Mesendoderm (in vitro differentiated cells): ENCODE measurements at regions not wholly inside any gene's neighbourhood (a gene's known extent, or its start where the extent isn't known, plus 50 kb on each side); places are given as distances from the start of the nearest gene placed in this dataset.

ENCODE experiments used
- DNase-seq: peaks from one replicate; pipeline ENCODE4 v3.0.0; 2013
- H2AK5ac ChIP-seq: 2 replicates; pipeline ENCODE4 v1.6.1; 2013; ENCODE audit warnings: low read length, inconsistent platforms
- H2BK120ac ChIP-seq: 2 replicates; pipeline ENCODE4 v1.6.1; 2013; ENCODE audit warnings: low read depth, mild to moderate bottlenecking, low read length, moderate library complexity, mixed read lengths
- H2BK15ac ChIP-seq: replicated peaks from 2 replicates; pipeline ENCODE4 v1.6.1; 2013; ENCODE audit warnings: low read depth, mild to moderate bottlenecking, moderate library complexity
- H2BK5ac ChIP-seq: 2 replicates; pipeline ENCODE4 v1.6.1; 2013; ENCODE audit warnings: low read length, inconsistent platforms
- H3K18ac ChIP-seq: 2 replicates; pipeline ENCODE4 v1.6.1; 2013; ENCODE audit warnings: mild to moderate bottlenecking, low read length, mixed read lengths
- H3K23ac ChIP-seq: one replicate; pipeline ENCODE4 v1.6.1; 2013; ENCODE audit warnings: low read length
- H3K27ac ChIP-seq: 2 replicates; pipeline ENCODE4 v1.5.1; 2013; ENCODE audit warnings: low read depth, mild to moderate bottlenecking, inconsistent platforms, low read length, moderate library complexity
- H3K27me3 ChIP-seq: 2 replicates; pipeline ENCODE4 v1.6.1; 2013; ENCODE audit warnings: low read length, control low read depth, mild to moderate bottlenecking, inconsistent platforms; ENCODE audit not compliant: insufficient read depth, poor library complexity
- H3K36me3 ChIP-seq: 2 replicates; pipeline ENCODE4 v1.6.1; 2013; ENCODE audit warnings: low read length, inconsistent platforms; ENCODE audit not compliant: control insufficient read depth, insufficient read depth
- H3K4ac ChIP-seq: one replicate; pipeline ENCODE4 v1.6.1; 2013; ENCODE audit warnings: low read depth, mild to moderate bottlenecking, low read length, moderate library complexity
- H3K4me1 ChIP-seq: 2 replicates; pipeline ENCODE4 v1.6.1; 2013; ENCODE audit warnings: low read depth, low read length, inconsistent platforms; ENCODE audit not compliant: control insufficient read depth
- H3K4me2 ChIP-seq: 2 replicates; pipeline ENCODE4 v1.6.1; 2013; ENCODE audit warnings: low read length
- H3K4me3 ChIP-seq: 2 replicates; pipeline ENCODE4 v1.5.1; 2013; ENCODE audit warnings: mild to moderate bottlenecking, low read length
- H3K56ac ChIP-seq: one replicate; pipeline ENCODE4 v1.6.1; 2013; ENCODE audit warnings: low read length
- H3K79me1 ChIP-seq: 2 replicates; pipeline ENCODE4 v1.6.1; 2013; ENCODE audit warnings: low read length, inconsistent platforms
- H3K79me2 ChIP-seq: 2 replicates; pipeline ENCODE4 v1.6.1; 2013; ENCODE audit warnings: mild to moderate bottlenecking, low read length; ENCODE audit not compliant: control insufficient read depth, insufficient read depth
- H3K9ac ChIP-seq: 2 replicates; pipeline ENCODE4 v1.6.1; 2013; ENCODE audit warnings: low read length, inconsistent platforms
- H4K5ac ChIP-seq: one replicate; pipeline ENCODE4 v1.6.1; 2013; ENCODE audit warnings: low read length
- H4K8ac ChIP-seq: one replicate; pipeline ENCODE4 v1.6.1; 2013; ENCODE audit warnings: low read depth, mild to moderate bottlenecking, control low read depth, low read length, moderate library complexity
- whole genome bisulfite sequencing: extraction: QIAGEN DNeasy Blood & Tissue Kit; methylation state at CpG from one replicate; pipeline ENCODE4 v1.1.7; 2013; ENCODE audit warnings: low lambda C conversion rate, missing lambda C conversion rate; ENCODE audit not compliant: insufficient coverage; ENCODE audit errors: extremely low coverage; 5-methylcytosine and 5-hydroxymethylcytosine counted together

DNA sequence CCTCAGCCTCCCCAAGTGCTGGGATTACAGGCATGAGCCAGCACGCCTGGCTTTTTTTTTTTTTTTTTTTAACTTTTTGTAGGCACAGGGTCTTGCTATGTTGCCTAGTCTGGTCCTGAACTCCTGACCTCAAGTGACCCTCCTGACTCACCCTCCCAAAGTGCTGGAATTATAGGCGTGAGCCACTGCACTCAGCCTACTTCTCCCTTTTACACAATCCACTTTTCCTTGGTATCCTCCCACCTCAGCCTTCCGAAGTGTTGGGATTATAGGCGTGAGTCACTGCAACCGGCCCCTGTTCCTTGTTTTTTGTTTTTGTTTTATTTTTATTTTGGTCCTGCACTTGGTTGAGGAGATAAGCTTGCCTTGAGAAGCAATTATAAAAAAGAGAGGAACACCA lies 75.9 kb upstream of the KMT2C start:
- Histone ChIP-seq H3K23ac (no peak overlapping the region), H3K4me3 (no peak overlapping the region), H3K56ac (no peak overlapping the region), H3K4me2 (no peak overlapping the region), H2BK5ac (no peak overlapping the region), H3K79me1 (no peaks in the 10 kb centered on the region), H4K5ac (no peak overlapping the region), H3K27ac (no peak overlapping the region), H3K18ac (no peak overlapping the region), H3K36me3 (no peaks in the 10 kb centered on the region), H3K4ac (no peak overlapping the region), H3K9ac (no peak overlapping the region), H3K79me2 (no peaks in the 10 kb centered on the region), H3K27me3 (no peaks in the 10 kb centered on the region), H4K8ac (no peak overlapping the region), H2AK5ac (no peak overlapping the region), H2BK15ac (no peak overlapping the region), H3K4me1 (no peaks in the 10 kb centered on the region), H2BK120ac (no peak overlapping the region)
- no peak for DNase-seq
- WGBS = no CpG with 5 or more reads among the region's 5 CpGs

DNA sequence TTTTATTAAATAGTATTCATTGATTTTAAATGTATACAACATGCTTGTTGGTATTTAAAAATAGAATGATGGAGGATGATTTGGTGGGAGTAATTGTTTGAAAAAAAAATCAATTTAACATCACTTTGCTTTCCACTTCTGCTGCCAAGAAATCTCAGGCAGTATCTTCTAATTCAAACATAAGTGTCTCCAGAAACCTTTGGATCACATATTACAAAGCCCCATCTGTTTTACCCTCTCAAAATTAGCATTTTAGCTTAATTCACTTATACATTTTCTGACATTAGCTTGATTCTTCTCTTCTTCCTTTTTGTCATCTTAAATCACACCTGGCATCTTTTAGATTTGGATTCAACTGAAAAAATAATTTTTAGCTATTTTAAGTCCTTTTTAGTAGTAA lies 72.9 kb upstream of the KMT2C start:
- Histone ChIP-seq H4K8ac (no peak overlapping the region), H3K79me1 (no peaks in the 10 kb centered on the region), H3K4ac (no peak overlapping the region), H3K4me3 (no peak overlapping the region), H2BK5ac (no peak overlapping the region), H3K9ac (no peak overlapping the region), H3K36me3 (no peaks in the 10 kb centered on the region), H3K27ac (no peak overlapping the region), H3K79me2 (no peaks in the 10 kb centered on the region), H3K18ac (no peak overlapping the region), H3K4me2 (no peak overlapping the region), H3K27me3 (no peaks in the 10 kb centered on the region), H4K5ac (no peak overlapping the region), H2AK5ac (no peak overlapping the region), H3K23ac (no peak overlapping the region), H2BK15ac (no peak overlapping the region), H3K4me1 (peaks cover 3% of the 10 kb centered on the region), H2BK120ac (no peak overlapping the region), H3K56ac (no peak overlapping the region)
- no peak for DNase-seq

DNA sequence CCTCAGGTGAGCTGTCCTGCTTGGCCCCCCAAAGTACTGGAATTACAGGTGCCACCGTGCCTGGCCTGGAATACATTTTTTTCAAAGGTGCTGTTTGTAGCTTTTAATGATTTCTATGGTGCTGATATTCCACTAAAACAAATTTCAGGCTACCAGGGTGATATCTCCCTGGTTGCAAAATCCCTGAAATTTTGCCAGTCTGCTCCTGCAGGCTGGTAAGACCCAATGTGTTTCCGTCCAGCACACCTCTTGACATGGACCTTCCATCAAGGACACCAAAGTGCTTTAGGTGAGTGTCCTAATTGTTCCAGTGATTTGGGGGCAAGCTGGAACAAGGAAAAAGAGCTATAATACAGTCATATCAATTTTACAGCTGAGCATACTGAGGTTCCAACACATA lies 69.8 kb upstream of the KMT2C start:
- Histone ChIP-seq H3K9ac (no peak overlapping the region), H3K36me3 (no peaks in the 10 kb centered on the region), H4K5ac (no peak overlapping the region), H3K4ac (no peak overlapping the region), H2AK5ac (no peak overlapping the region), H3K4me1 (peaks cover 3% of the 10 kb centered on the region), H3K4me3 (no peak overlapping the region), H2BK120ac (no peak overlapping the region), H3K4me2 (no peak overlapping the region), H3K27me3 (no peaks in the 10 kb centered on the region), H3K79me1 (no peaks in the 10 kb centered on the region), H2BK15ac (no peak overlapping the region), H3K27ac (no peak overlapping the region), H3K79me2 (no peaks in the 10 kb centered on the region), H3K56ac (no peak overlapping the region), H3K18ac (no peak overlapping the region), H3K23ac (no peak overlapping the region), H4K8ac (no peak overlapping the region), H2BK5ac (no peak overlapping the region)
- no CpG with 5 or more reads among the region's 2 CpGs for WGBS
- no peak for DNase-seq

DNA sequence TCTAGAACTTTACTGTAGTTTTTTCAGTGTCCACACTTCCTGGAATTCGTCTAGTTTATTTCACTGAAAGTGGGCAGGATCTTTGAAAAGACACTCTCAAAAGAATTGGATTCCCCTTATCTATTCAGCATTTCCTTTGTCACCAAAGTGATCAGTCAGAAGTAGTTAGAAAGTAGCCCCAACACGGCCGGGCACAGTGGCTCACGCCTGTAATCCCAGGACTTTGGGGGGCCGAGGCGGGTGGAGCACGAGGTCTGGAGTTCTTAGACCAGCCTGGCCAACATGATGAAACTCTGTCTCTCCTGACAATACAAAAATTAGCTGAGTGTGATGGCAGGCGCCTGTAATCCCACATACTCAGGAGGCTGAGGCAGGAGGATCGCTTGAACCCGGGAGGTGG lies 69.0 kb upstream of the KMT2C start:
- H4K5ac ChIP-seq = no peak overlapping the region
- no peaks in the 10 kb centered on the region for H3K79me1 ChIP-seq
- H3K36me3 ChIP-seq = no peaks in the 10 kb centered on the region
- H3K27ac ChIP-seq = no peak overlapping the region
- H2AK5ac ChIP-seq = no peak overlapping the region
- H2BK15ac ChIP-seq = no peak overlapping the region
- no peak overlapping the region for H3K4me2 ChIP-seq
- H2BK120ac ChIP-seq = no peak overlapping the region
- no peak overlapping the region for H3K9ac ChIP-seq
- H3K79me2 ChIP-seq = no peaks in the 10 kb centered on the region
- no peaks in the 10 kb centered on the region for H3K27me3 ChIP-seq
- H3K4me1 ChIP-seq = peaks cover 3% of the 10 kb centered on the region
- H3K56ac ChIP-seq = peak overlapping the region; percentile 15
- H3K4ac ChIP-seq = no peak overlapping the region
- H3K18ac ChIP-seq = no peak overlapping the region
- DNase-seq = no peak
- no peak overlapping the region for H3K4me3 ChIP-seq
- no CpG with 5 or more reads among the region's 10 CpGs for WGBS
- H3K23ac ChIP-seq = no peak overlapping the region
- H2BK5ac ChIP-seq = no peak overlapping the region
- H4K8ac ChIP-seq = no peak overlapping the region

DNA sequence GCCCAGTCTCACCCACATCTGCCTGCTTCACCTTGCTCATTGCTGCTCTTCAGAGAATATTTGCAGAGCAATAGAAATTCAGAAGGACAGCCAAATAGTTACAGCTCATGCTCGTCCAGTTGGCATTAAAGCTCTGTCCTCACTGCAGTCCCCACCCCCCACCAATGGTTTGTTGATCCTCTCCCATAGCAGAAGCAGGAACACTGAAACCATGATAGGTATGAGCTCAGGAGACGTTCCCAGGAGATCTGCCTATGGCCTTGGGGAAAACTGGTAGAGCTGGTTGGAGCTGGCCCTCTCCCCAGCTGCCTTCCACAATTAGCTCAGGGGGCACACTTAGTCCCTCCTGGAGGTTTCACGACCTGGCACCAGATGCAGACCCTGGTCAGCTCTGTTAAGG lies 68.6 kb upstream of the KMT2C start:
- no CpG with 5 or more reads among the region's 3 CpGs for WGBS
- Histone ChIP-seq H3K79me1 (no peaks in the 10 kb centered on the region), H3K4me2 (no peak overlapping the region), H2AK5ac (no peak overlapping the region), H3K79me2 (no peaks in the 10 kb centered on the region), H4K8ac (no peak overlapping the region), H3K27ac (no peak overlapping the region), H3K18ac (no peak overlapping the region), H2BK5ac (no peak overlapping the region), H3K27me3 (no peaks in the 10 kb centered on the region), H2BK120ac (no peak overlapping the region), H3K23ac (no peak overlapping the region), H3K4ac (no peak overlapping the region), H3K36me3 (no peaks in the 10 kb centered on the region), H4K5ac (no peak overlapping the region), H3K4me3 (no peak overlapping the region), H3K4me1 (peaks cover 3% of the 10 kb centered on the region), H3K9ac (no peak overlapping the region), H3K56ac (peak overlapping the region; percentile 15), H2BK15ac (no peak overlapping the region)
- DNase-seq = peak; percentile 76

DNA sequence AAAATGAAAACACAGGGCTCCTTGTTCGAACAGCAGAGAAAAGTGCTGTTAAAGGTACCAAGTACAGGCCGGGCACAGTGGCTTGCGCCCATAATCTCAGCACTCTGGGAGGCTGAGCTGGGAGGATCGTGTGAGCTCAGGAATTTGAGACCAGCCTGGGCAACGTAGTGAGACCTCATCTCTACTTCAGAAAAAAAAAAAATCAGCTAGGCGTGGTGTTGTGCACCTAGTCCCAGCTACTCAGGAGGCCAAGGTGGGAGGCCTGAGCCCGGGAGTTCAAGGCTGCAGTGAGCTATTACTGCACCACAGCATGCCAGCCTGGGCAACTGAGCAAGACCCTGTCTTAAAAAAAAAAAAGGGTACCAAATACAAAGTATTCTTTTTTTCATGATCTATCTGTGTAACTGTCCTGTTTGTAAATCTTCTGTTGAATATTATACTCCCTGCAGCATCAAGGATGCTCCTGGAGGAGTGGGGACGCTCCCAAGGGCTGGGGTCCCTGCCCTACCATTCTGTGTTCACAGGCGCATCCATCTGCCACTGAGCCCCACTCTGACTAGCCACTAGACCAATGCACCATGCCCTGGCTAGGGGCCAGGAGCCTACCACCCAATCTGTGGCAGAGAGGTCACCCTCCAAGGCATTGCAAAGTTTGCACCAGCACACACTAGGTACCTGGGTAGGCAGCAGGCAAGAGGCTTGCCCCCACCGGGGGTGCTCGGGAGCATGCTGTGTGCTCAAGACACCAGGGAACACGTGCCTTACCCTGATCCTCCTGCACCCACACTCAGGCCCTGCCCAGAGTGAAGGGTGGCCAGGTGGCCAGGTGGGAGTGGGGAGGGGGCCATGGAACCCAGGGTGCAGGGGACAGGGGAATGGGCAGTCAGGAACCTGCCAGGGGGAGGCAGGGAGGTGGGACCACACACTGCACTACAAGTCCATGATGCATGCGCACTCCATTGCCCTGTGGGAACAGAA lies 67.3 kb upstream of the KMT2C start:
- Histone ChIP-seq H3K18ac (no peak overlapping the region), H3K23ac (no peak overlapping the region), H3K4me1 (peaks cover 3% of the 10 kb centered on the region)

More for the DNA sequence above, 67.3 kb upstream of the KMT2C start:
- no peak overlapping the region for H2BK5ac ChIP-seq
- no peak overlapping the region for H3K27ac ChIP-seq
- H2AK5ac ChIP-seq = no peak overlapping the region
- H3K79me2 ChIP-seq = no peaks in the 10 kb centered on the region
- H3K27me3 ChIP-seq = no peaks in the 10 kb centered on the region
- H3K79me1 ChIP-seq = no peaks in the 10 kb centered on the region
- H3K9ac ChIP-seq = no peak overlapping the region
- H4K8ac ChIP-seq = no peak overlapping the region
- H3K56ac ChIP-seq = no peak overlapping the region
- H2BK120ac ChIP-seq = no peak overlapping the region
- H3K4ac ChIP-seq = no peak overlapping the region
- no peak overlapping the region for H3K4me3 ChIP-seq
- no peak overlapping the region for H3K4me2 ChIP-seq
- no CpG with 5 or more reads among the region's 13 CpGs for WGBS
- no peak overlapping the region for H2BK15ac ChIP-seq
- no peak overlapping the region for H4K5ac ChIP-seq
- DNase-seq = no peak
- no peaks in the 10 kb centered on the region for H3K36me3 ChIP-seq
